AG10803 (cell line): ENCODE measurements at regions not wholly inside any gene's neighbourhood (a gene's known extent, or its start where the extent isn't known, plus 50 kb on each side); places are given as distances from the start of the nearest gene placed in this dataset.

ENCODE experiments used
- DNase-seq: peaks from one replicate; pipeline ENCODE4 v3.0.0; 2010; ENCODE audit warnings: low read depth
- H3K4me3 ChIP-seq: 2 replicates; pipeline ENCODE4 v1.5.1; 2011; ENCODE audit warnings: mild to moderate bottlenecking, low read length, control low read depth
- TF ChIP-seq, protein P1 (sequence below): conservative IDR thresholded peaks from 2 replicates; pipeline ENCODE4 v1.5.1; 2011; ENCODE audit warnings: mild to moderate bottlenecking, low read length, control low read depth, inconsistent platforms

DNA sequence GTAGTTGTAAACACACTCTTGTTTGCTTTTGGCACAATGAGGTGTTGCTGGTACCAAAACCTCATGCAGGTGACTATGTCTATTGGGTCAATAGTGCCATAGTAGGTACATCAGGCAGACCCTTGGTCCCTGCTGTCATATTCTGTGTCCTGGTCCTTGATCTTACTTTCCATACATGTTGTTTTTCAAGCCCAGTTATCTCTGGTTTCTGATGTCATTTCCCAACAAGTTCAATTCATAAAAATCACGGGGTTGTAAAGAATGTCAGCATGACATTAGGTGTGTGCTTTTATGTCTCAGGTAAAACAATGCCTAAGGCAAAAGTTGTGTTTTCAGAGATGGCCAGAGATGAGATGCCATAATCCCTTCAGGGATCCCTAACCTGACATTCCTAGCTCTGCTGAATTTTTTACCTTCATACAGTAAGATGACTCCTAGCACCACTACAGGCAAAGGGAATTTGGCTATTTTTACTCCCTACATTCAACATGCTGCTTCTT, 390.3 kb upstream of the PKN2 start:
- TF ChIP-seq, protein P1, sequence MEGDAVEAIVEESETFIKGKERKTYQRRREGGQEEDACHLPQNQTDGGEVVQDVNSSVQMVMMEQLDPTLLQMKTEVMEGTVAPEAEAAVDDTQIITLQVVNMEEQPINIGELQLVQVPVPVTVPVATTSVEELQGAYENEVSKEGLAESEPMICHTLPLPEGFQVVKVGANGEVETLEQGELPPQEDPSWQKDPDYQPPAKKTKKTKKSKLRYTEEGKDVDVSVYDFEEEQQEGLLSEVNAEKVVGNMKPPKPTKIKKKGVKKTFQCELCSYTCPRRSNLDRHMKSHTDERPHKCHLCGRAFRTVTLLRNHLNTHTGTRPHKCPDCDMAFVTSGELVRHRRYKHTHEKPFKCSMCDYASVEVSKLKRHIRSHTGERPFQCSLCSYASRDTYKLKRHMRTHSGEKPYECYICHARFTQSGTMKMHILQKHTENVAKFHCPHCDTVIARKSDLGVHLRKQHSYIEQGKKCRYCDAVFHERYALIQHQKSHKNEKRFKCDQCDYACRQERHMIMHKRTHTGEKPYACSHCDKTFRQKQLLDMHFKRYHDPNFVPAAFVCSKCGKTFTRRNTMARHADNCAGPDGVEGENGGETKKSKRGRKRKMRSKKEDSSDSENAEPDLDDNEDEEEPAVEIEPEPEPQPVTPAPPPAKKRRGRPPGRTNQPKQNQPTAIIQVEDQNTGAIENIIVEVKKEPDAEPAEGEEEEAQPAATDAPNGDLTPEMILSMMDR: no peak
- H3K4me3 ChIP-seq: no peak overlapping the region
- no peak for DNase-seq

DNA sequence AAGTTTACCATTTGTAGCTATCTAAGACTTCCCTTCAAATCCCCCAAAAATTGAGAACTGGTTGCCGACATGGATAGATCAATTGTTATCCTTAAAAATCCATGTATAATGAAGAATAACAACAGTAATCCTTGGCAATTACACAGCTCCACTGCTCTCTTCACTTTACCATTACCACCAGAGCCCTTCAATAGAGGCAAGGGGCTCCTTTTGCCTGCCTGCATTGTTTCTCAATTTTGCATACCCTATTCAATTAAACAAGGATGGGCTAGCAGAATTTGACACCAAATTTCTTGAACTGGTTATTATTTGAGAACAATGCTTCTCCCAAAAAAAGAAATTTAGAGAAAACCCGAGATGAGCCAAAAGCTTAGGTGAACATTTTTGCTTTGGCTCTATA, 387.8 kb upstream of the PKN2 start:
- DNase-seq: no peak
- TF ChIP-seq, protein P1: no peak
- H3K4me3 ChIP-seq: no peak overlapping the region

DNA sequence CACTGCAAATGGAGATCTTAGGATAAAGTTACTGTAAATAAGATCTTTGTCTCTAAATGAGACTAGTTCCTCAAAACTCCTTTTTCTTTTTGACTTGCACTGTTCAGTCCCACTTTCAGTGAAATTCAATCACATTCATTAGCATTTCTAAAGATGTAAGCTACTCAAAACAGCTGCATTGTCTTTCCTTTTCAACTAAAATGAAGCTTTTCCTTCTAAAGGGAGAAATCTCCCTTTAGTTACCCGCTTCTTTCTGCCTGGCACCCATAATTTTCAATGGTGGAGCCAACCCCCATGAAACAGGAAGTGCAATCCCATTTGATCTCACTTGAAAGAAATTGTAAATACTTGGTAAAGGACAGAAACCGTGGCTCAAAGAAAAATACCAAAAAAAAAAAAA, 387.4 kb upstream of the PKN2 start:
- DNase-seq: no peak
- H3K4me3 ChIP-seq: no peak overlapping the region
- TF ChIP-seq, protein P1: no peak

DNA sequence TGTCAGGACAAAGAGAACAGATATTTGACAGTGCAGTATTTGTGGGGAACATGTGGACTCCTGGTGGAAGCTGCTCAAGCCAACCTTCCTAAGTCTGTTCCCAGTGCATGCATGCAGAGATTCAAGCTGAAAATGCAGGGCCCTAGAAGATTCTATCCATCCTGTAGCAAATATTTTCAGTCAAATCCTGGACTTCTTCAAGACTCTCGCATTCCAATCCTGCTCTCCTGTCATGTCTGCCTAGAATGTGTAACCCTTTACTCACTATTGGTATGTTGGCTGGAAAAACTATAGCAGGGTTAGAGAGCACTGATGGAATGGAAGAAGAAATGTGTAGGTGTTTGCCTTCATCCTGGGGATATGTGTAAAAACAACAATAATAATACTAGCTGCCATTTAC, 385.6 kb upstream of the PKN2 start:
- TF ChIP-seq, protein P1: no peak
- no peak overlapping the region for H3K4me3 ChIP-seq
- no peak for DNase-seq

DNA sequence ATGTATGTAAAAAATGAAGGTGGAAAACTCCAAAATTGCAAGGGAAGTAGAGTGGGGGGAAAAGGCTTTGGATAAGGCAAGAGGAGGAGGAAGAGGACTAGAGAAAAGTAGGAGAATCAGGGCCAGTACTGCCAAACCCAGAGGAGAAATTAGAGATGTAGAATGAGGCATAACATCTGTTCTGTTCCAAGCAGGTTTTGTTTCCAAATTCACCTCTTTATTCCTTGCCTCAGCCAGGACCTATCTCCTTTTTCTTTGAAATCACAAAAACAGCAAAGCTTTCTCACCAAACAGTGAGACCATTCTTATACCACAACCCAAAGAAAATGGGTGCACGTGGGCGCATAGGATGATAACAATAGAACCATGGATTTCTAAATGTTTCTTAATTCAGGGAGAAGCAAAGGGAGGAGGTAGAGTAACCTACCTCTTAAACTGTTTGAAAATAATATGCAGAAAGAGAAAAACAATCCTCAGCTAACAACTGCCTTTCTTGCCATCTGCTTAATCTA, 383.3 kb upstream of the PKN2 start:
- H3K4me3 ChIP-seq: no peak overlapping the region
- TF ChIP-seq, protein P1: no peak
- no peak for DNase-seq

DNA sequence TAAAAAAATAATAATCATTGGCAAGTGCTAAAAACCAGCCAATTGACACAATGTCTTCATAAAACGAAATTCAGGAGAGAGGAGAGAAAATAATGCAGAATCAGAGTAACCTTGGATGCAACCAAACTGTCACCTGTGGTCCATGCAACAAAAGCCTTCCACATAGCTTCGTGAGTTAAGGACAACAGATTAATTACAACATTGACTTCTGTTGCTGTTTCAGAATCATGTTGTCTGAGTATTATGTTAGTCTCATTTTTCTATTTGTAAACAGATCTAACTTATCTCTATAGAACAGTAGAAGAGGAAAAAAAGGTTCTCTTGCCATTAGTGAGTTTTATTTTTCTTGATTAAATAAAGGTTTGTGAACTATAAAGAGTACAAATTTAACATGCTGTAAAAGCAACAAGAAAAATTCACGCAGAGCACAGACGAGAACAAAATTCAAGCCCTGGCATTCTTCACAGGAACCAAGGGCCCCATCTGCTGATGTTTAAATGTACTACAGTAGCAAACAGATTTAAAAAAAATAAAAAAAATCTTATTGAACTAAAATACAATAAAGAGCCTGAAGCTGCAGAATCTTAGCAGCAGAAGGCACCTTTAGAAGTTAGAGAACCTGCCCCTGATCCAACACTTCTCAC, 381.1 kb upstream of the PKN2 start:
- TF ChIP-seq, protein P1: peak; percentile 59
- no peak overlapping the region for H3K4me3 ChIP-seq
- peak; percentile 43 for DNase-seq

DNA sequence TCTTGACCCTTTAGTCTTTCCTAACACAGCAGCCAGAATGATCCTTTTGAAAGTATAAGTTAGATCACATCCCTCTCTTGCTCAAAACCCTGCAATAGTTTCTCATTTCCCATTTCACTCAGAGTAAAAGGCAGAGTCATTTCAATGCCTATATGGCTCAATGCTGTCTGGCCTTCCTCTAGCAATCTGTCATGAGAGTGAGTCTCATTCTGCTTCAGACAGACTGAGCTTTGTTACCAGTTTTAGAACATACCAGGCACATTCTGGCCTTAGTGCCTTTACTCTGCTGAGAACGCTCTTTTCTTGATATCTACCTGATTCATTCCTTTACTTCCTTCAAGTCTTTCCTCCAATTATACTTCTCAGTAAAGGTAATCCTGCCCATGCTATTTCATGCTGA, 372.8 kb upstream of the PKN2 start:
- no peak for DNase-seq
- TF ChIP-seq, protein P1: no peak
- H3K4me3 ChIP-seq: no peak overlapping the region
